ENCODE measurements at regions not wholly inside any gene's neighbourhood (a gene's known extent, or its start where the extent isn't known, plus 50 kb on each side); places are given as distances from the start of the nearest gene placed in this dataset.

- no peak for TF ChIP-seq GABPA (IDR thresholded peaks at IDR 0.05; ENCODE audit: low read depth)
- peak; percentile 23 for TF ChIP-seq REST (IDR thresholded peaks at IDR 0.05; ENCODE audit: insufficient replicate concordance, low read depth)
- TF ChIP-seq CTCF (IDR thresholded peaks at IDR 0.05; ENCODE audit: insufficient read depth, low read length): no peak
- no peak for TF ChIP-seq POLR2AphosphoS5 (IDR thresholded peaks at IDR 0.05; ENCODE audit: low read depth)
- peak; percentile 97 for TF ChIP-seq SPI1 (IDR thresholded peaks at IDR 0.05; ENCODE audit: borderline replicate concordance, low read depth)
- DNase-seq (ENCODE audit: low read depth in 1 of 2, low spot score in 1 of 2): peak; percentile 79 to 84
- H3K4me3 ChIP-seq (replicated peaks; ENCODE audit: insufficient read depth, low read length): no peak overlapping the region
Observed at GRCh38 chr3:27560484-27561056, 76.4 kb upstream of the SLC4A7 start.

DNA sequence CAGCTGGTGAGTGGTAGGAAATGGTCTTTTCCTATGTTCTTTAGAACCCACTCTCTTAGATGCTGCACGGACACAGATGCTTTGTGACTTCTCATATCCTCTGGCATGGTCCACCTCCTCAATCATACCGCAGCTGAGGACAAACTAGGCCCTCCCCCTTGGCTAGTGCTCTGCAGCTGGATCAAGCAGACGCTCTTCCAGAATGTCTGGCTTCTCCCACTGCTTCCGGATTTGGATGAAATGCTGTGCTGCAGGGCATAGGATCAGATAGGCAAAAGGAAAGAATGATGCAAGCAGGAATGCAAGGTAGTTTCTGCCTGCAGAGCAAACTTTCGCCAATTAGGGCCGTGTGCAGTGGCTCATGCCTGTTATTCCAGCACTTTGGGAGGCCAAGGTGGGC is 75.7 kb upstream of the SLC4A7 start:
- no peaks in the 10 kb centered on the region for H3K27me3 ChIP-seq (ENCODE audit: insufficient read depth, poor library complexity, severe bottlenecking)
- H3K4me3 ChIP-seq (replicated peaks; ENCODE audit: insufficient read depth, low read length): no peak overlapping the region
- TF ChIP-seq GABPA (IDR thresholded peaks at IDR 0.05; ENCODE audit: low read depth) (no peak), REST (IDR thresholded peaks at IDR 0.05; ENCODE audit: insufficient replicate concordance, low read depth) (no peak), POLR2AphosphoS5 (IDR thresholded peaks at IDR 0.05; ENCODE audit: low read depth) (no peak), SPI1 (IDR thresholded peaks at IDR 0.05; ENCODE audit: borderline replicate concordance, low read depth) (no peak), CTCF (IDR thresholded peaks at IDR 0.05; ENCODE audit: insufficient read depth, low read length) (no peak)
- DNase-seq (ENCODE audit: low read depth in 1 of 2, low spot score in 1 of 2): no peak
- no peak overlapping the region for H3K27ac ChIP-seq (replicated peaks)

More at GRCh38 chr3:27560484-27561056, 76.4 kb upstream of the SLC4A7 start:
- Histone ChIP-seq H3K27ac (replicated peaks) (no peak overlapping the region), H3K27me3 (ENCODE audit: insufficient read depth, poor library complexity, severe bottlenecking) (no peaks in the 10 kb centered on the region)

DNA sequence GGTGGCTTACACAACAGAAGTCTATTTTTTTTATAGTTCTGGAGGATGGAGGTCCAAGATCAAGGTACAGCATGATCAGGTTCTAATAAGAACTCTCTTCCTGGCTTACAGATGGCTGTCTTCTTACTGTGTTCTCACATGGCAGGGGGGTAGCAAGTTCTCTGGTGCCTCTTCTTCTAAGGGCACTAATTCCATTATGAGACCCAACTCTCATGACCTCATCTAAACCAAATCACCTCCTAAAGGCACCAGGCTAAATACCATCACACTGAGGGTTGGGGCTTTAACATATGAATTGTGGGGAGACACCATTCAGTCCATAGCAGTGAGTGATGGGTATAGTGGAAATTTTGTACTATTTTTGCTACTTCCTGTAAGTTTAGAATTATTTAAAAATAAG is 75.2 kb upstream of the SLC4A7 start:
- no peak overlapping the region for H3K4me3 ChIP-seq (replicated peaks; ENCODE audit: insufficient read depth, low read length)
- H3K27me3 ChIP-seq (ENCODE audit: insufficient read depth, poor library complexity, severe bottlenecking): no peaks in the 10 kb centered on the region
- H3K27ac ChIP-seq (replicated peaks): no peak overlapping the region
- no peak for DNase-seq (ENCODE audit: low read depth in 1 of 2, low spot score in 1 of 2)
- TF ChIP-seq SPI1 (IDR thresholded peaks at IDR 0.05; ENCODE audit: borderline replicate concordance, low read depth) (no peak), POLR2AphosphoS5 (IDR thresholded peaks at IDR 0.05; ENCODE audit: low read depth) (no peak), GABPA (IDR thresholded peaks at IDR 0.05; ENCODE audit: low read depth) (no peak), REST (IDR thresholded peaks at IDR 0.05; ENCODE audit: insufficient replicate concordance, low read depth) (no peak), CTCF (IDR thresholded peaks at IDR 0.05; ENCODE audit: insufficient read depth, low read length) (no peak)
